Stimulated activated naive CD4-positive, alpha-beta T cell treated with Interleukin-2 at 50 U/mL for 16 hours (primary cell): ENCODE measurements at regions not wholly inside any gene's neighbourhood (a gene's known extent, or its start where the extent isn't known, plus 50 kb on each side); places are given as distances from the start of the nearest gene placed in this dataset.

Experiments
- DNase-seq: peaks from one replicate; lab custom pipeline; 2025; lab: John Stamatoyannopoulos, UW

DNA sequence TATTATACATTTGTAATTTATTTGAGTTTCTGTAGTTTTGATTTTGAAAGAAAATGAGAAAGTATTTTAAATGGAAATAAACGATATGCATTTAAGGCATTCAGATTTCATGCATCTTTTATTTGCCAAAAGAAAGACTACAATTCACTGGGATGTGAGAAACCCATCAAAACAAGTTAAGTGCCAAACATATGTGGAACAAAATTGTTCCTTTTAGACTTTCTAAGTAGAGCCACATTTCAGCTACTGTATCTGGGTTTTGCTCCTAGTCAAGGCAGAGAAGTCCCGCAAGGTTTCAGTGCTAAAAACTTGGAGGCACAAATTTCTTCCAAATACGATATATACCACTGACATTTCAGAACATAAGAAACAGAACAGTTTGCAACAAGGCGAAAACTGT is 1191.9 kb downstream of the SLITRK5 start:
- DNase-seq: no peak

DNA sequence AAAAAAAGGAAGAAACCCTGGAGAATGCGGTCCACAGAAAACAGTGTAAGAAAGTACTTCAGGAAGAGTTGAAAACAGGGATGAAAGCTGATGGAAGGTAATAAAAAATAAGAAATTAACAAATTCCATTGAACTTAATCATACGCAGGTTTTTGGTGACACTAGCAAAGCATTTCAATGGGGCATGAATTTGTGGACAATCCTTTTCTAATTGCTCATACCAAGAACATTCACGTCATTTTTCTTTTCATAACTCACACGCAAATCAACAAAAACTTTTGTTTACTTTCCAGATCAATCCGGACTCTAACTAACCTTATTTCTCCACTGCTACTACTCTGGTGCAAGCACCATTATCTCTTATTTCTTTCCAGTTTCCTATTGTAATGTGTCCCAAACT is 1195.0 kb downstream of the SLITRK5 start:
- no peak for DNase-seq

DNA sequence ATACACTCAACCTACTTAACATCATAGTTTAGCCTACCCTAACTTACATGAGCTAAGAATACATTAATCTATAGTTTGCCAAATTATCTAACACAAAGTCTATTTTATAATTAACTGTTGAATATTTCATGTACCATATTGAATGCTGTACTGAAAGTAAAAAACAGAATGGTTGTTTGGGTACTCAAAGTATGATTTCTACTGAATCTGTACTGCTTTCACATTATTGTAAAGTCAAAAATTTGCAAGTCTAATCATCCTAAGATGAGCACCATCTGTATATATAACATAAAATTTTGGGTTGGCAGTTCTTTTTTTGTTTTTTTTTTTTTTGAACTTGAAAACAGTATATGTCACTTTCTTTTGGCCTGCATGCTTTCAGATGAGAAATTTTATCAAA is 1212.6 kb downstream of the SLITRK5 start:
- DNase-seq: no peak

DNA sequence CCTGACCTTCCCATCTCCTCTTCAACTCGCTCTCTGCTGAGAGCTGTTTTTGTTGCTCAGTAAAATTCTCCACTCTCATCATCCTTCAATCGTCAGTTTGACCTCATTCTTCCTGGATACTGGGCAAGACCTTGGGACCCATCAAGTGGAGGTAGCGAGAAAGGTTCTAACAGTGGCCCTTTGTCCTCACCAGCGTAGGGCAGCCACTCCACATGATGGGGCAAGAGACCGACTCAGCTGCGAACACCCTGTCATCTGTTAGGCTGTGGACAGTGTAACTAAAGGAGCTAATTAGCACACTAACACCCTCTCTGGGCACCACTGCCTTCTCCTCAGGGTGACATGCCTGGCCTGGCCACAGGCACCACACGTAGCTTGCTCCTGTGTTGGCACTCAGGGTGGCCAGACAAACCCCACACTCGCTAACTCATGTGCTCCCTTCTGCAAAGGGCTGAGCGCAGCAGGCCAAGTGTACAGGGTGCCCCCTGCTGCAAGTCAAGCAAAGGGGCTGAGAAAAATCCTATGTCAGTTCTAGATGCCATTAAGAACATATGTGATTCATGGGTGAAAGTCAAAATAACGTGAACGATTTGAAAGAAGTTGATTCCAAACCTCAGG is 1216.0 kb downstream of the SLITRK5 start:
- no peak for DNase-seq

DNA sequence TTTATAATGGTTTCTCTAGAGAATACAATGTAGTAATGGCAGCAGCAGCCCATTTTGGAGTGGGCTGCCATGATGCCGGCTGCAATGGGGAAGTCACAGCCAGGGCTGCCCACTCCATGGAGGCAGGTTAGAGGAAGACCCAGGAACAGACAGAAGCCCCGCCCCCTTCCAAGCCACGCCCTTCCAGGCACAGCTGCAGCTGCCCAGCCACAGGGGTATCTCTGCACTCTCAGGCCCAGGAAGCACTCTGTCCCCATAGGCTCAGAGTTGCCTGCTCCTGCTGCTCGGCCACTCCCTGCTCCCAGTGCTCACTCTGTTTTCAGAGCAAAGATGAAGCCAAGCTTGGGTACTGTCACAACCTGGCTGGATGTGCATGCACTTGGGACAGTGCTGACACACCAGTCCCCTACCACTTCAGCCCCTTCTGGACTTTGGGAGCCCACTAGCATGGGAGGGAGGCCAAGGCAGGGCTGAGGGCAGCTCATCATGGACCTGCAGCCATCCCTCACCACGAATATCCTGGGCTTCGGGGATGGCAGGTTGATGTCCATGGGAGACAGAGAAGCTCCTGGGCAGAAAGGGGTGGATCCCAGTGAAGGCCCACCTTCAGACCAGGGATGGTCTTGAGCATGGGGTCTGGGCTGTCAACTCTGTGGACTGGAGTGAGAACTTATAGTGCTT is 1224.2 kb downstream of the SLITRK5 start:
- no peak for DNase-seq

DNA sequence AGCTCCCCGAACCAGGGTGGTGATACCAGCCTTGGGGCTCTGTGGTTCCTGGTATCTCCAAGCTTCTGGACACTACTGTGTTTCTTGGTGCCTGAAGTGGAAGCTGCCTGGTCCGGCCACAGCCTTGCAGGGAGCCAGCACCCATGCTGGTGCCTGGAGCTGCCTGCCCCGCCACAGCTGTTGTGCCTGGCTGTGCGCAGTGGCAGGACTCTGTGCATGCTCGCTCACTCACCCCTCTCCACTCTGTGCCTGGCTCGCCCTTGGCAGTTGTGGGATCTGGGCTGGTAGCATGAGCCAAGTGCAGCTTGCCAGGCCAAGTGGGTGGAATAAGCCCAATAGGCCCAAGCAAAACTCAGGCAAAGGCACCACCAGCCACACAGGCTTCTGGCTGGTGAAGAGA is 1225.3 kb downstream of the SLITRK5 start:
- no peak for DNase-seq

DNA sequence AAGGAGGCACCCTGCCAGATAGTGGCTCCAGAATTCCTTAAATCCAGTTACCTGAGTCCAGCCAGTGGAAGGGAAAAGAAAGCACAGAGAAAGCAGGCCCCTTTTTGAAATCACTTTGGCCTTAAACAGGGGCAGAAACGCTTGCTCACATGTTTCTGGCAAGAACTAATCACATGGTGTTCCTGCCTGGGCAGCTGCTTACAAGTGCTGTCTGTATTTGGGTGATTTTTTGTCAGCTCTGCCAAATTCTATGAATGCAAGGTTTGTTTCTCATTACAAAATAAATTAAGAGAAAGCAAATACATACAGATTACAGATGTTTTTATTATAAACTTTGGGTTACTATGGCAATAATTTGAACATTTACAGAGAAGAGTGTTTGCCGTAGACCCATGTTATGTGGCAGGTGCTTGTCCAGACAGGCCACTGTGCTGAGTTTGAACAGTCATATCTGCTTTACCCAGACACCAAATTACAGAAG is 1237.8 kb downstream of the SLITRK5 start:
- no peak for DNase-seq

DNA sequence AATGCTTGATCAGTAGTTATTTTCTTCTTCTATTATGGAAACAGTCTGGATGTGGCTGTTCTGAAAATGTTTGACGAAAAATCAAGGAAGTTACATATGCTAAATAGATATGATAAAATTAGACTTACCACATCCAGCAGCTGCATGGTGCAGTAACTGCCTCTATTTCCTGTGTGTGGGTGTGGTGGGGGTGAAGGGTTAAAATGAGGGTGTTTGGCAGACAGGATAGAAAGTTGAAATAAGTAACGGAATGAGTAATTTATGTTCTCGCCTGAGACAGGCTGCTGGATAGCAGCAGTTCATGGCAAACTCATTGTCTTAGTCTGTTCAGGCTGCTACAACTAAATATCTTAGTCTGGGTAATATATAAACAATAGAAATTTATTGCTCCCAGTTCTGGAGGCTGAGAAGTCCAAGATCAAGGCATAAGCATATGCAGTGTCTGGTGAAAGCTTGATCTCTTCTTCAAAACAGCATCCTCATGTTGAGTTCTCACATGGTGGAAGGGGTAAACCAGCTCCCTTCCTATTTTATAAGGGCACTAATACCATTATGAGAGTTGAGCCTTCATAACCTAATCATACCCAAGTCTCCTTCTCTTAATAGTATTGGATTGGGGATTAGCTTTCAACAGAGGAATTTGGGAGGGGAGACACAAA is 1248.9 kb downstream of the SLITRK5 start:
- DNase-seq: no peak

DNA sequence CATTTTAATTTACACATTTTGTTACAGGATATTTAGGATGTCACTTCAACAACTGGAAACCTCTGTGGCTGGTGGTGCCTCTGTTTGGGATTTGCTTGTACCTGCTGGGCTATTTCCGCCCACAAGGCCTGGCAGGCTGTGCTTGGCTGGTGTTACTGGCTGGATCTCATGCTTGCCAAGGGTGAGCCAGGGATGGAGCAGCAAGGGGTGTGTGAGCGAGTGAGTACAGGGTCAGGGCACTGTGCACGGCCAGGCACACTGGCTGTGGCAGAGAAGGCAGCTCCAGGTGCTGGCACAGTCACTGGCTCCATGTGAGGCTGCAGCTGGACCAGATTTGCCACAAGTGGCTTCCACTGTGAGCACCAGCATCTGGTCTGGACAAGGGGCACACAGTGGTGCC is 1254.8 kb downstream of the SLITRK5 start:
- no peak for DNase-seq

DNA sequence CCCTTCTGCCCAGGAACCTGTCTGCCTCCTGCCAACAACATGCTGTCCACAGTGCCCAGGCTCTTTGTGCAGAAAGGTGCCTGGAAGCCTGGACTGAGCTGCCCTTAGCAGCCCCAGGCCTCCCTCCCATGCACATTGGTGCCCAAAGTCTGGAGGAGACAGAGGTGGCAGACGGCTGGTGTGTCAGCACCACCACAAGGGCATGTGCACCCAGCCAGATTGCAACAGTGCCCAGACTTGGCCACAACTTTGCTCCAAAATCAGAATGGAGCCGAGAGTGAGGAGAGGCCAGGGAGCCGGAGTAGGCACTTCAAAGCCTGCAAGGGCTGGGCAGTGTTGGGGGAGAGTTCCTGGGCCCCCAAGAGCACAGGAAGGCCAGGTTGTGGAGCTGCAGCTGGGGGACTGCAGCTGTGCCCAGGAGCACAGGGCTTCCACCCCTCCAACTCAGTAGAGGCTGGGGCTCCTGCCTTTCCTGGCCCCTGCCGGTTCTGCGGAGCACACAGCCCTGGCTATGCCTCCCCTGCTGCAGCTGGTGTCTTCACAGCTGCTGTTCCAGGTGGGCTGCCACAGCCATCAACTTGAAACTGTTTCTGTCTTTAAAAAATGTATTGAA is 1255.8 kb downstream of the SLITRK5 start:
- DNase-seq: no peak

DNA sequence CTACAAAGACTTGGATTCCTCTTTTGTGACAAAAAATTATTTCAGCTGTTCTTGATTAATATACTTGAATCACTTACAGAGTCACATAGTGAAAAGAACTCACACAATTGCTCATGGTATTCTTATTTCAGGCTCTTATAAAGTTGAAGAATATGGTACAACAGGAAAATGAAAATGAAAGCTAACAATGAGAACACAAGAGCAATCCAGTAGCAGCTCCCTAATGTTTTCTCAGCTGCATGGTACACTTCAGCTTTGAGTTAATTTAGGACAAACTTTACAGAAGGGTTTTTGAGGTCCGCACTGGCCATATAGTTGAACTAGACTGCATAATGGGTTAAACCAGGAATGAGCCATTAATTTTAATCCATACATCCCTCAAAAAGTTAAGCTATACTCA is 1261.8 kb downstream of the SLITRK5 start:
- no peak for DNase-seq

DNA sequence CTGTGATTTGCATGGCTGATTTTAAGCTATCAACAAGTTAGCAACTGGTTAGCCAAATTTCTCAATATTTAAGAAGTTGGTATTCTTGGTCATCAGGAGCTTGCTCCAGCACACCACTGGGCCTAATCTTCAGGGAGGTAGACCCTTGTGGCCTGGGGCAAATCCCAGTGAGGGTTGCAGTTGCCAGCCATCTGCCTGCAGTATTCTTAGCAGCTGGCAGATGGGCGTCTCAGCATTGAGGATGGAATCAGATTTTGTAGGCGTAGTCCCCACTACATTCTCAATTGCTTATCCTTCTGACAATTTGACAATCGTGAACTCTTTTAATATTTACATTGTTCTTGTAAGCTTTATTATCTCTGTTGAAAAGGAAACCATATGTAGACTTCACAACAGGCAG is 1266.2 kb downstream of the SLITRK5 start:
- no peak for DNase-seq

DNA sequence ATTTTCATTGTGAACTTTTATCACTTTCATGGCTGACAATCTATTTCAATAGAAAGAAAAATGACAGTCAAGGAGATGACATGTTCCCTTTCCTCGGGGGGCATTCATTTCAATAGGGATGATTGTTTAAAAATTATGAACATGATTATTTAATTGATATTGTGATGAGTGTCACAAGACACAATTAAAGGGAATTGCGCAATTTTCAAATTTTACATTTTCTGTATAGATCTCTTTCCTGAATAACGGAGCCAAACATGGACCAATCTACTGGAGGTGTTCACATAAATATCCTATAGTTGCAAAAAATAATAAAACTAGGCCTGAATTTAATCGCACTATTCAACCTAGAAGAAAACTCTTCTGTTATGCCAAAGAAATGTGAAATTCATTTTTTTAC is 1274.6 kb downstream of the SLITRK5 start:
- DNase-seq: no peak

DNA sequence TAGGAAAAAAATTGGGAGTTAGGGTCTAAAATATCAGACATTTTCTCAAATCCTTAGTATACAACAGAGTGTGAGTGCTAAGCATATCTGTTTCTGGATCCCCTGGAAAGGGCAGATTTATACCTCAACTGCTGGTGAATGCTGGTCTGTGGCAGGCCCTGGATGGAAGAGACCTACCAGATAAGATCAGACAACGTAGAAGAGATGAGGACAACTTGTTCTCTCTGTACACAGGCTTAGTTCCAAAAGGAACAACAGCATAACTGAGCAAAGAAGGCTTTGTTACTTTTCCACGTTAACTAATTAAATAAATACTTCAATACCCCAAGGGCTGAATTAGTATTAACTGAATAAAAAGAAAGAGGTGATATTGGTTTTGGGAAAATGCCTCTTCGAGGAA is 1277.3 kb downstream of the SLITRK5 start:
- no peak for DNase-seq

DNA sequence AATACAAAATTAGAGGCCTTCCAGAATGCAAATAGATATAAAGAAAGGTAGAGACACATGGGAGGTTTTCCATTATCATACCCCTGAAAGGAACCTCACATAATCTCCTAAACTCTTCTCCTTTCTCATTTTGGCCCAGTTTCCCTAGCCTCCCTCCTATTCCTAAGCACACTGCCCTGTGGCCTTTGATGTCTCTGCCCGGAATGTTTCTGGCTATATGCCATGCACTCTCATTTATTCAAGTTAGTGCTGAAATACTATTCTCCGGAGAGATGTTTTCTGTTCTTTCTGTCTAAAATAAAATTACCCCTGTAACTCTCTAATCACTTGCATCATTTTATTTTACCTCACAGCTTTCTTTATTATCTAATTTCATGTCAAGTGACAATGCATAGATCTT is 1287.7 kb downstream of the SLITRK5 start:
- DNase-seq: no peak

DNA sequence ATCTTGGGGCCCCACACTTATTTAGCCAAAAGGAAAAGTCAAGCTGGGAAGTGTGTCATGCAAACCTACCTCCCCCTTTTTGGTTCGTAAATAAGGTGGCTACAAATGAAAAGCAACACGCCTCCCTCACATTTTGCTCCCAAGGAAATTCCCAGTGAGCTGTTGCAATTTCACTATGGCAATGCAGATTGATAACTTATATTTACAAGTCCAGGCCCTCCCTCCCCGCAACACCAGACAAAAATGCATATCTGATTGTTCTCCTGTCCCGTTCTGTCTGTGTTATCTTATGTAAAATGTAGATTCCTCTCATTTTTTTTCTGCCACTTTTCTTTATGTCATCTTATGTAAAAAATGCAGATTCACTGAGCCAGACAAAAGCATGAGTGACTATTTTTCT is 1305.3 kb downstream of the SLITRK5 start:
- no peak for DNase-seq

DNA sequence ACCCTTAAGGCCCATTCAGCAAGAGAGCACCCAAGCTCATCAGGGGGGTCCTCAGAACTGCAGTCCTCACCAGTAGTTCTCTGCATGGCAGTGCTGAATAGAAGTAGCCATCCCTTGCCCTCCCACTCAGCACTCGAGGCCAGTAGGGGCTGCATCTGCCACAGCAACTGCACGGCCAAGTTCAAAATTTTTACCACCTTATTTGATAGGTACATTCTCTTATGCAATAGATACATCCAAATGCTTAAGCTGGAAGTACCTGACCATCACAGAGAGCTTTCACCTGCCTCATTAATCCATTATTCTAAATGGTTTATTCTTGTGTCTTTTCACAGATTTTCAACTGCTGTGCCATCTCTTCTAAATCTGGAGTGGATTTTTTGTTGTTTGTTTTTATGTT is 1307.4 kb downstream of the SLITRK5 start:
- no peak for DNase-seq

DNA sequence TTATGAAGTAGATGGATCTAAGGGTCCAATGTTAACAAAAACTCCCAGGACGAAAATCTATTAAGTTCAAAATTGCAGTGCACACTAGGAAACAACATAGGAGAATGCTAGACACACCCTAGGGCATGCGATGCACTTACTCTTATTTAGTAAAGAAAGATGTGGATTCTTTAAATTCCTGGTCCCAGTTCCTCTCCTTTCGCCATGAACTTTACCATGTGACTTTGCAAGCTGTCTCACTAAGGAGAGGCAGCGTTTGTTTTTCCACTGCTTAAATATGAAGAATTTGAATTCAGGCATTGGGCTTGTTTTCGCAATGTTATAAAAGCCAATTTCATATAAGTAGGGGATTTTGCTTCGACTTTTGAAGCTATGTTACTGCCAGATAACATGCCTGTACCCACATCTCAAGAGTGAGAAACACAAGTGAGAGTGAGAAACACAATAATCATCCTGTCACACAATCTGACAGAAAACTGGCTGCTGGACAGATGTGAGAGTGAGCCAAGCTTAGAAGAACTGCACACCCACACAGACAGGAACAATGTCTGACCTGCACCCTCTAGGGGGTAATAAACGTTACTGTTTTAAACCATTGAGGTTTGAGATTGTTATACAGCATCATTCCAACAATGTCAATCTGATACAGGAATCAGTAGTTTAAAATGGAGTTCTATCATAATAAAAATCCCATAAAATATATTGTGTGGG is 1308.4 kb downstream of the SLITRK5 start:
- no peak for DNase-seq

DNA sequence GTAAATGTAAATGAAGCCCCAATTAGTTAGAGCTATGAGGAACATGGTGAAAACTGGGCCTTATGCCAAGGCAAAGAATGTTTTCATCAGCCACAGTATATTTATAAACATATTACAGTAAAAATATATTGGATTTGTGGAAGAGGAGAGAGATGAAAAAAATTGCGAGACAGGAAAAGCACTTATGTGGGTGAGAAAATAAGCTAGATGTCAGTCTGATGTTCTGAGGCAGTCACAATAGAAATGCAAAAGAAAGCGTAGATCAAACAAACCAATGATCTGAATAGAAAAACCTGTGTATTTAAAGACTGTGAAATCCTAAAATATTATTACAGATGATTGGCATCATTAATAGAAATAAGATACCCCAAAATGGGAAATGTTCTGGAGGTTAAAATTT is 1332.5 kb downstream of the SLITRK5 start:
- no peak for DNase-seq

DNA sequence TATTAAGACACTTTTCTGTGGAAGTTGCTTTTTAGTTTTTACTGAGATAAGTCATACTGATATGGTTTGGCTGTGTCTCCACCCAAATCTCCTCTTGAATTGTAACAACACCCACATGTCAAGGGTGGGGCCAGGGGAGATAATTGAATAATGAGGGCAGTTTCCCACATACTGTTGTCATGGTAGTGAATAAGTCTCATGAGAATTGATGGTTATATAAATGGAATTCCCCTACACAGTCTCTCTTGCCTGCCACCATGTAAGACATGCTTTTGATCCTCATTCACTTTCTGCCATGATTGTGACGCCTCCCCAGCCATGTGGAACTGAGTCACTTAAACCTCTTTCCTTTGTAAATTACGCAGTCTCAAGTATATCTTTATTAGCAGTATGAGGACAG is 1340.4 kb downstream of the SLITRK5 start:
- no peak for DNase-seq

DNA sequence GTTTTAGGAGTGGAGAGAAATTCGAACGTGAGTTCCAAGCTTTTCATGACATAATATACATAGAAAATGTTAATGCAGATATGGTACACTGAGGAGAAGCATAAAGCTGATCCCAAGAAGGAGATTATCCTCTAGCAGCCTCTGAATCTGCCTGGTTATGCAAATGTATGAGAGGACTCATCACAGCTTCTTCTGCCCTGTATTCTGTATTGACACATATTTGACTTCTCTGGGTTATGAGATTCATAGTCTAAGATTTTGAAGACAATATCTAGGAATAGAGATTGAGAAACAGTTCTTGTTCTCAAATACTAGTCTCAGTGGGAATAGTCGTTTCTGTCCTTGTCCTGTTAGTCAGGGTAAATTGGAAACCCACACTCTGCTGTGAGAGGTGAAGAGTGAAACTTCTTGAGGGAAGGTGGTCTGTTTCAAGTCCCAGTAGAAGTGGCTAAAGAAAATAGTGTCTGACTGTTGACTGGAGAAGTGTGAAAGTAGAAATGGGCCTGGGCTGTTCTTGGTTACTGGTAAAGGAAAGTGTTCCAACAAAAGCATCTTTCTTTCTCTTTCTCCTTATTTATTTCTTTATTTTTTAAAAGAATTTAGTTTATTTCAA is 1356.6 kb downstream of the SLITRK5 start:
- DNase-seq: no peak

DNA sequence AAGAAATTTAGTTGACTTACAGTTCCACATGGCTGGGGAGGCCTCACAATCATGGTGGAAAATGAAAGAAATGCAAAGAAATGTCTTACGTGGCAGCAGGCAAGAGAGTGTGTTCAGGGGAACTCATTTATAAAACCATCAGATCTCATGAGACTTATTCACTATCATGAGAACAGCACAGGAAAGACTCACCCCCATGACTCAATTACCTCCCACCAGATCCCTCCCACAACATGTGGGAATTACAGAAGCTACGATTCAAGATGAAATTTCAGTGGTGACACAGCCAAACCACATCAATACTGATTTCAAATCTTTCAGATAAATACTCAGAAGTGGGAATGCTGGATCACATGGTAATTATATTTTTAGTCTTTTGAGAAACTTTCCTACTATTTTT is 1357.9 kb downstream of the SLITRK5 start:
- no peak for DNase-seq
